ENCODE measurements at regions not wholly inside any gene's neighbourhood (a gene's known extent, or its start where the extent isn't known, plus 50 kb on each side); places are given as distances from the start of the nearest gene placed in this dataset.

DNA sequence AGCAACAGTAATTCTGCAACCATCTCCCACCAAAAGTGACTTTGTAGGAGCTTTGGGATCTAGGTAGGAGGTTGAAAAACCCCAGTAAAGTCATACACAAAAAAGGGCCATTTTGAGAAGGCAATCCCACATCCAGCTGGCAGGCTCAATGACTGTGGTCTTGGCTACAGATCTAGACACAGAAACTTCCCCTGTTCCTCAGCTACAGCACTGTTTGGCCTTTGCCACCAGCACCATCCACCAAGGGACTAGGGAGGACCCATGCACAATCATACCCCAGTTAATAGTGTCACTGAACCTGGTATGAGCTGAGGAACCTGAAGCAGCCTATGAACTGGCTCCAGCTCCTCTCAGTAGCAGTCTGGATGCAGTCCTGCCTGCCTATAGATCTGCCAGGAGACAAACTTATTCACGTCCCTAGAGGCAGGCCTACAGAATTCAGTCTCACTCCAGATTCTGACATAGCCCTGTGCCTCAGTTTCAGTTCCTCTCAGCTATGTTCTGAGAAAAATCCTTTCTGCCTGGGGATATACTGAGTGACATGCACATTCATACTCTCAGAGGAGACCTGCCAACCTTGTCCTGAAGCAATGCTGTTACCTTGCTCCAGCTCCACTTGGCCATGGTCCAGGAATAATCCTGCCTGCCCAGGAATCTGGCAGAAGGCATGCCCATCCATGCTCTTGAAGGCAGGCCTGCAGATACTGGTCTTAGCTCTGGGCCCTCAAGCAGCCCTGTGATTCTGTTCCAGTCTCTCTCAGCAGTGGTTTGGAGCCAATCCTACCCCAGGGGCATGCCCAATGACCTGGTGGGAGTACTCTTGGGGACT lies 2048.3 kb upstream of the PCDH20 start (continued):
- TF ChIP-seq ZBTB40 (IDR thresholded peaks at IDR 0.05; ENCODE audit: borderline replicate concordance) = no peak
- peak; percentile 66; the same call in 1 of the 2 replicates for TF ChIP-seq DPF2 (IDR thresholded peaks at IDR 0.05)
- TF ChIP-seq RELB (IDR thresholded peaks at IDR 0.05; ENCODE audit: low read depth) = 0 out of 2 replicates have a peak, but pooled peaks have one; percentile 17
- TF ChIP-seq IRF4 (IDR thresholded peaks at IDR 0.05; ENCODE audit: low read depth, low read length) = peak; percentile 84
- TF ChIP-seq SP1 (IDR thresholded peaks at IDR 0.05; ENCODE audit: low read depth, low read length) = no peak
- TF ChIP-seq, protein P1, sequence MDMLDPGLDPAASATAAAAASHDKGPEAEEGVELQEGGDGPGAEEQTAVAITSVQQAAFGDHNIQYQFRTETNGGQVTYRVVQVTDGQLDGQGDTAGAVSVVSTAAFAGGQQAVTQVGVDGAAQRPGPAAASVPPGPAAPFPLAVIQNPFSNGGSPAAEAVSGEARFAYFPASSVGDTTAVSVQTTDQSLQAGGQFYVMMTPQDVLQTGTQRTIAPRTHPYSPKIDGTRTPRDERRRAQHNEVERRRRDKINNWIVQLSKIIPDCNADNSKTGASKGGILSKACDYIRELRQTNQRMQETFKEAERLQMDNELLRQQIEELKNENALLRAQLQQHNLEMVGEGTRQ (IDR thresholded peaks at IDR 0.05; ENCODE audit: borderline replicate concordance, low read depth, low read length) = no peak
- TF ChIP-seq YY1 (IDR thresholded peaks at IDR 0.05; ENCODE audit: low read depth, low read length) = no peak
- no peak for TF ChIP-seq ATF2 (IDR thresholded peaks at IDR 0.05; ENCODE audit: low read length)
- TF ChIP-seq, protein P2, sequence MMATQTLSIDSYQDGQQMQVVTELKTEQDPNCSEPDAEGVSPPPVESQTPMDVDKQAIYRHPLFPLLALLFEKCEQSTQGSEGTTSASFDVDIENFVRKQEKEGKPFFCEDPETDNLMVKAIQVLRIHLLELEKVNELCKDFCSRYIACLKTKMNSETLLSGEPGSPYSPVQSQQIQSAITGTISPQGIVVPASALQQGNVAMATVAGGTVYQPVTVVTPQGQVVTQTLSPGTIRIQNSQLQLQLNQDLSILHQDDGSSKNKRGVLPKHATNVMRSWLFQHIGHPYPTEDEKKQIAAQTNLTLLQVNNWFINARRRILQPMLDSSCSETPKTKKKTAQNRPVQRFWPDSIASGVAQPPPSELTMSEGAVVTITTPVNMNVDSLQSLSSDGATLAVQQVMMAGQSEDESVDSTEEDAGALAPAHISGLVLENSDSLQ (IDR thresholded peaks at IDR 0.05) = peak; percentile 88
- peak; percentile 97 for TF ChIP-seq SPI1 (IDR thresholded peaks at IDR 0.05; ENCODE audit: borderline replicate concordance, insufficient read depth, low read depth, low read length)
- no peak for TF ChIP-seq NFIC (IDR thresholded peaks at IDR 0.05; ENCODE audit: low read depth, low read length)
- no peak for TF ChIP-seq BMI1 (IDR thresholded peaks at IDR 0.05; ENCODE audit: borderline replicate concordance)
- no peak for TF ChIP-seq TBL1XR1 (IDR thresholded peaks at IDR 0.05; ENCODE audit: low read depth, low read length)
- TF ChIP-seq KLF5 (IDR thresholded peaks at IDR 0.05; ENCODE audit: partially characterized antibody) = no peak
- peak; percentile 45; the same call in 1 of the 2 replicates for TF ChIP-seq ZNF24 (IDR thresholded peaks at IDR 0.05)
